OCI-LY7 (cell line): ENCODE measurements at regions not wholly inside any gene's neighbourhood (a gene's known extent, or its start where the extent isn't known, plus 50 kb on each side); places are given as distances from the start of the nearest gene placed in this dataset.

ENCODE experiments used
- BruUV-seq: library from RNA; stranded (reverse); fragments of 400-500 nt; replicated peaks from 2 replicates; lab custom pipeline; 2021; lab: Mats Ljungman, UMichigan
- CTCF ChIA-PET: fragments of 300-600 bp; sonication (Branson Sonifier 250); formaldehyde crosslinking; loops from one replicate; lab custom pipeline; 2022; ENCODE audit warnings: antibody characterized with exemption; ENCODE audit not compliant: unreplicated experiment; lab: Charles Lee
- POLR2A ChIA-PET: fragments of 300-600 bp; sonication (Branson Sonifier 250); formaldehyde crosslinking; loops from one replicate; lab custom pipeline; 2022; ENCODE audit warnings: antibody characterized with exemption; lab: Charles Lee
- DNase-seq: peaks from one replicate; pipeline ENCODE4 v3.0.0-alpha.2; 2015; ENCODE audit warnings: low spot score
- H2AFZ ChIP-seq: fragments of 200-600 bp; sonication (generic), shearing (Covaris generic); 2 replicates; pipeline ENCODE4 v1.6.1; 2014; ENCODE audit warnings: mild to moderate bottlenecking, antibody characterized with exemption, low read length, moderate library complexity
- H3K27ac ChIP-seq: fragments of 200-600 bp; sonication (generic); 2 replicates; pipeline ENCODE4 v1.5.1; 2014; ENCODE audit warnings: mixed run types, low read depth, mild to moderate bottlenecking, moderate library complexity, low read length, inconsistent platforms; ENCODE audit not compliant: poor library complexity, severe bottlenecking
- H3K36me3 ChIP-seq: fragments of 200-600 bp; sonication (generic); 2 replicates; pipeline ENCODE4 v1.6.1; 2014; ENCODE audit warnings: mild to moderate bottlenecking, antibody characterized with exemption, low read length, moderate library complexity, mixed read lengths; ENCODE audit not compliant: insufficient read depth
- H3K4me1 ChIP-seq: fragments of 200-600 bp; sonication (generic); 2 replicates; pipeline ENCODE4 v1.5.1; 2014; ENCODE audit warnings: mild to moderate bottlenecking, low read length; ENCODE audit not compliant: insufficient read depth, poor library complexity, severe bottlenecking
- H3K4me2 ChIP-seq: fragments of 200-600 bp; sonication (generic); 2 replicates; pipeline ENCODE4 v1.6.1; 2014; ENCODE audit warnings: mild to moderate bottlenecking, low read length
- H3K4me3 ChIP-seq: fragments of 200-600 bp; sonication (generic); 2 replicates; pipeline ENCODE4 v1.5.1; 2014; ENCODE audit warnings: mild to moderate bottlenecking, low read depth, low read length; ENCODE audit not compliant: poor library complexity, severe bottlenecking
- H3K79me2 ChIP-seq: fragments of 200-600 bp; sonication (generic); 2 replicates; pipeline ENCODE4 v1.6.1; 2016; ENCODE audit warnings: low read depth, mild to moderate bottlenecking, low read length, moderate library complexity, mixed read lengths; ENCODE audit not compliant: insufficient read depth
- H3K9me2 ChIP-seq: fragments of 200-600 bp; sonication (generic); 2 replicates; pipeline ENCODE4 v1.6.1; 2016; ENCODE audit warnings: mild to moderate bottlenecking, low read length, mixed read lengths; ENCODE audit not compliant: insufficient read depth
- H3K9me3 ChIP-seq: fragments of 200-600 bp; sonication (generic); 2 replicates; pipeline ENCODE4 v1.6.1; 2014; ENCODE audit warnings: mild to moderate bottlenecking, mixed run types, low read length, mixed read lengths
- H4K20me1 ChIP-seq: fragments of 200-600 bp; sonication (generic); 2 replicates; pipeline ENCODE4 v1.6.1; 2014; ENCODE audit warnings: mild to moderate bottlenecking, antibody characterized with exemption, low read length, moderate library complexity, mixed read lengths; ENCODE audit not compliant: insufficient read depth
- CTCF ChIP-seq: fragments of 200-600 bp; sonication (generic); conservative IDR thresholded peaks from 2 replicates; pipeline ENCODE4 v1.5.1; 2014; ENCODE audit warnings: mild to moderate bottlenecking, antibody characterized with exemption, low read length, moderate library complexity, mixed read lengths
- EZH2phosphoT487 ChIP-seq: fragments of 200-600 bp; sonication (generic); IDR thresholded peaks from 2 replicates; pipeline ENCODE4 v1.6.1; 2018; ENCODE audit warnings: low read depth, borderline replicate concordance, mild to moderate bottlenecking, mixed run types, antibody characterized with exemption, low read length, moderate library complexity, mixed read lengths
- intact Hi-C: fragments of 100-400 bp; cut with micrococcal nuclease; formaldehyde crosslinking; loops from one replicate; pipeline ENCODE4 v1.10.0; 2022; ENCODE audit not compliant: unreplicated experiment

- no peaks in the 10 kb centered on the region for H3K36me3 ChIP-seq
- DNase-seq: no peak
- TF ChIP-seq CTCF (no peak), EZH2phosphoT487 (no peak)
- no peak overlapping the region for H3K27ac ChIP-seq
- H3K4me2 ChIP-seq: no peak overlapping the region
- H3K79me2 ChIP-seq: no peaks in the 10 kb centered on the region
- no TSS peak for BruUV-seq
- H3K4me1 ChIP-seq: no peaks in the 10 kb centered on the region
- no peak overlapping the region for H2AFZ ChIP-seq
- H3K4me3 ChIP-seq: no peak overlapping the region
- intact Hi-C loops: no loop called here
- CTCF ChIA-PET: no interaction called here
- H3K9me2 ChIP-seq: no peaks in the 10 kb centered on the region
- H3K9me3 ChIP-seq: no peaks in the 10 kb centered on the region
- POLR2A ChIA-PET: no interaction called here
- H4K20me1 ChIP-seq: no peaks in the 10 kb centered on the region
Measured at GRCh38 chr14:85978582-85979250, 448.8 kb downstream of the FLRT2 start.

- no TSS peak for BruUV-seq
- POLR2A ChIA-PET: no interaction called here
- Histone ChIP-seq H3K36me3 (no peaks in the 10 kb centered on the region), H3K4me3 (no peak overlapping the region), H3K4me2 (no peak overlapping the region), H3K4me1 (no peaks in the 10 kb centered on the region), H3K79me2 (no peaks in the 10 kb centered on the region), H3K27ac (no peak overlapping the region), H2AFZ (no peak overlapping the region), H4K20me1 (no peaks in the 10 kb centered on the region), H3K9me2 (no peaks in the 10 kb centered on the region), H3K9me3 (no peaks in the 10 kb centered on the region)
- intact Hi-C loops: no loop called here
- DNase-seq: no peak
- CTCF ChIA-PET: no interaction called here
- TF ChIP-seq EZH2phosphoT487 (no peak), CTCF (no peak)
Measured at GRCh38 chr14:85974602-85975001, 444.7 kb downstream of the FLRT2 start.

GRCh38 chr14:85963486-85963885 is 433.5 kb downstream of the FLRT2 start:
- Histone ChIP-seq H3K4me1 (no peaks in the 10 kb centered on the region), H2AFZ (no peak overlapping the region), H4K20me1 (no peaks in the 10 kb centered on the region), H3K27ac (no peak overlapping the region), H3K4me2 (no peak overlapping the region), H3K9me2 (no peaks in the 10 kb centered on the region), H3K4me3 (no peak overlapping the region), H3K9me3 (no peaks in the 10 kb centered on the region), H3K36me3 (no peaks in the 10 kb centered on the region), H3K79me2 (no peaks in the 10 kb centered on the region)
- intact Hi-C loops: no loop called here
- no TSS peak for BruUV-seq
- ChIA-PET CTCF (no interaction called here), POLR2A (interaction anchor here (0.6 to 1.3 kb wide), 3 partner anchors 9 to 1105 kb away, joined by 3 to 6 read pairs (median 5); no protein-coding TSS in a partner anchor)
- no peak for TF ChIP-seq CTCF
- no peak for TF ChIP-seq EZH2phosphoT487
- DNase-seq: no peak
